Esophagus squamous epithelium (tissue), 5 donors: ENCODE measurements at regions not wholly inside any gene's neighbourhood (a gene's known extent, or its start where the extent isn't known, plus 50 kb on each side); places are given as distances from the start of the nearest gene placed in this dataset.

Experiments
- DNase-seq: peaks from one replicate; lab custom pipeline; 2025; lab: John Stamatoyannopoulos, UW
- H3K27ac ChIP-seq, 4 donors: fragments of 200-600 bp; sonication (generic); one replicate each; pipeline ENCODE4 v1.5.1; 2016 to 2019; ENCODE audit warnings: mild to moderate bottlenecking in 1 of 4
- H3K27me3 ChIP-seq, 4 donors: fragments of 200-600 bp; sonication (generic); 1 replicate in 3 of 4; 2 replicates in 1 of 4; pipeline versions ENCODE4 v1.5.1 to v1.6.0; 2017 to 2021; ENCODE audit warnings: antibody characterized with exemption in 1 of 4
- H3K36me3 ChIP-seq, 3 donors: fragments of 200-600 bp; sonication (generic); one replicate each; pipeline ENCODE4 v1.5.1; 2016 to 2019
- H3K4me1 ChIP-seq, 3 donors: fragments of 200-600 bp; sonication (generic); one replicate each; pipeline ENCODE4 v1.5.1; 2017 to 2019
- H3K4me3 ChIP-seq, 4 donors: fragments of 200-600 bp; sonication (generic); 1 replicate in 3 of 4; 2 replicates in 1 of 4; pipeline ENCODE4 v1.5.1; 2016 to 2019; ENCODE audit warnings: mild to moderate bottlenecking in 2 of 4, moderate library complexity in 1 of 4
- H3K9me3 ChIP-seq, 3 donors: fragments of 200-600 bp; sonication (generic); one replicate each; pipeline ENCODE4 v1.5.1; 2016 to 2019
- POLR2A ChIP-seq, 4 donors: fragments of 450-650 bp; IDR thresholded peaks; one replicate each; pipeline ENCODE4 v1.6.1; 2017; ENCODE audit warnings: antibody characterized with exemption in 4 of 4, mild to moderate bottlenecking in 4 of 4, moderate library complexity in 3 of 4
- WGBS, 2 donors: methylation state at CpG; one replicate each; pipeline ENCODE4 v1.1.5; 2018; 5-methylcytosine and 5-hydroxymethylcytosine counted together
- intact Hi-C: fragments of 100-400 bp; cut with DNase I; formaldehyde crosslinking; loops from one replicate; pipeline ENCODE4 v1.15.0; 2022
- TF ChIP-seq, protein P1 (sequence below), 6 experiments: fragments of 450-650 bp in 4 of 6; fragments of 200-600 bp in 2 of 6; sonication (generic) in 2 of 6; IDR thresholded peaks; one replicate each; pipeline ENCODE4 v1.5.1; 2016 to 2019; ENCODE audit warnings: antibody characterized with exemption in 6 of 6, mild to moderate bottlenecking in 4 of 6, moderate library complexity in 4 of 6
- donor health status: DM: yes; HTN: yes; CAD: no.

DNA sequence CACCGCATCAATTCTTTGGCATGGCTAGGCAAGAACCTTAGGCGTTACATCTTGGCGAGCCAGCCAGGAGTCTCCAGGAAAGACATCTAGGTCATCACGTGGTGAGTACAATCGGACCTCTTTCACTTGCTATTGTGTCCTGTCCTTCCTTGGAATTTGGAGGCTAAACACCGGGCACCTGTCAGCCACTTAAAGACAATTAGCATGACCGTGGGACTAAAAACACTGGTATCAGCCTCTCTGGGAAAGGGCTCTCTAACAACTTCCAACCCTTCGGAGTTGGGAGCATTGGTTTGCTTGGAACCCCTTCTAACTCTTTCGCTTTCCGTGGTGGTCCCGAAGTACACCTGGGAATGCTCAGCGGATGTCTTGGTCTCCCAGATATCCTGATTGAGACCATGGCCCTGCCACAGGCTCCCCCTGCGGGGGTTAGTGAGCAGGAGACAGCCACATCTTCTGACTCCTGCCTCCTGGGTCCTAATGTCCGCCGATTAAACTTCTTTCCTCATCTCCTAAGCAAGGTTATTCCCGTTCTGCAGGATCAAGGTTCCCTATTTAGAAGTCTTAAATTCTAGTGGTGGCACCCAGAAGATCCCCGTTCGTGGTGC is 971.7 kb downstream of the FSCB start:
- Histone ChIP-seq H3K4me1 (no peaks in the 10 kb centered on the region), H3K4me3 (no peak overlapping the region), H3K36me3 (no peaks in the 10 kb centered on the region), H3K27me3 (no peaks in the 10 kb centered on the region), H3K27ac (no peak overlapping the region), H3K9me3 (peaks cover 0 to 30% (median 0%) of the 10 kb centered on the region in 3 donors)
- no peak for TF ChIP-seq POLR2A (IDR thresholded peaks at IDR 0.05)
- TF ChIP-seq, protein P1, sequence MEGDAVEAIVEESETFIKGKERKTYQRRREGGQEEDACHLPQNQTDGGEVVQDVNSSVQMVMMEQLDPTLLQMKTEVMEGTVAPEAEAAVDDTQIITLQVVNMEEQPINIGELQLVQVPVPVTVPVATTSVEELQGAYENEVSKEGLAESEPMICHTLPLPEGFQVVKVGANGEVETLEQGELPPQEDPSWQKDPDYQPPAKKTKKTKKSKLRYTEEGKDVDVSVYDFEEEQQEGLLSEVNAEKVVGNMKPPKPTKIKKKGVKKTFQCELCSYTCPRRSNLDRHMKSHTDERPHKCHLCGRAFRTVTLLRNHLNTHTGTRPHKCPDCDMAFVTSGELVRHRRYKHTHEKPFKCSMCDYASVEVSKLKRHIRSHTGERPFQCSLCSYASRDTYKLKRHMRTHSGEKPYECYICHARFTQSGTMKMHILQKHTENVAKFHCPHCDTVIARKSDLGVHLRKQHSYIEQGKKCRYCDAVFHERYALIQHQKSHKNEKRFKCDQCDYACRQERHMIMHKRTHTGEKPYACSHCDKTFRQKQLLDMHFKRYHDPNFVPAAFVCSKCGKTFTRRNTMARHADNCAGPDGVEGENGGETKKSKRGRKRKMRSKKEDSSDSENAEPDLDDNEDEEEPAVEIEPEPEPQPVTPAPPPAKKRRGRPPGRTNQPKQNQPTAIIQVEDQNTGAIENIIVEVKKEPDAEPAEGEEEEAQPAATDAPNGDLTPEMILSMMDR (IDR thresholded peaks at IDR 0.05) = no peak
- intact Hi-C loops = no loop called here
- no peak for DNase-seq
- 80 to 90% methylated on average over 14 to 18 of the region's 18 CpGs for WGBS, 2 donors

DNA sequence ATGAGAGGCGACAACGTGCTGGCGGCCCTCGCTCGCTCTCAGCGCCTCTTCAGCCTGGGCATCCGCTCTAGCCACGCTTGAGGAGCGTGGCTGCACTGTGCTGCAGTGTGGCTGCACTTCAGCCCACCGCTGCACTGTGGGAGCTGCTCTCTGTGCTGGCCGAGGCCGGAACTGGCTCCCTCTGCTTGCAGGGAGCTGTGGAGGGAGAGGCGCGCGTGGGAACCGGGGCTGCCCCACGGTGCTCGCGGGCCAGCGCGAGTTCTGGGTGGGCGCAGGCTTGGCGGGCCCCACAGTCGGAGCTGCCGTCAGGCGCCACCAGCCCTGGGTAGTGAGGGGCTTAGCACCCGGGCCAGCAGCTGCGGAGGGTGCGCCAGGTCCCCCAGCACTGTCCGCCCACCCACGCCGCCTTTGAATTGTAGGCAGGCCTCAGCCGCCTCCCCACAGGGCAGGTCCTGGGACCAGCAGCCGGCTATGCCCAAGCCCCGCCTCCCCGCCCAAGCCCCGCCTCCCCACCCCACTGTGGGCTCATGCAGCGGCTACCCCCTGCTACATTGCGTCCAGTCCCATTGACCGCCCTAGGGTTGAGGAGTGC is 974.2 kb downstream of the FSCB start:
- Histone ChIP-seq H3K27ac (no peak overlapping the region), H3K36me3 (no peaks in the 10 kb centered on the region), H3K4me1 (no peaks in the 10 kb centered on the region), H3K27me3 (no peaks in the 10 kb centered on the region), H3K4me3 (no peak overlapping the region), H3K9me3 (peaks cover 0 to 30% (median 0%) of the 10 kb centered on the region in 3 donors)
- no peak for TF ChIP-seq POLR2A (IDR thresholded peaks at IDR 0.05)
- TF ChIP-seq, protein P1 (IDR thresholded peaks at IDR 0.05) = no peak
- DNase-seq = no peak
- WGBS, 2 donors = 70 to 85% methylated on average over 4 to 9 of the region's 40 CpGs
- intact Hi-C loops = no loop called here

- intact Hi-C loops = no loop called here
- Histone ChIP-seq H3K9me3 (peaks cover 0 to 9% (median 0%) of the 10 kb centered on the region in 3 donors), H3K27ac (no peak overlapping the region), H3K27me3 (no peaks in the 10 kb centered on the region), H3K36me3 (no peaks in the 10 kb centered on the region), H3K4me1 (no peaks in the 10 kb centered on the region), H3K4me3 (no peak overlapping the region)
- TF ChIP-seq, protein P1 (IDR thresholded peaks at IDR 0.05) = no peak
- TF ChIP-seq POLR2A (IDR thresholded peaks at IDR 0.05) = no peak
- no peak for DNase-seq
- 72% methylated on average over 5 of the region's 5 CpGs for WGBS, 2 donors
Measured at GRCh38 chr14:43528321-43528720, 978.8 kb downstream of the FSCB start.

DNA sequence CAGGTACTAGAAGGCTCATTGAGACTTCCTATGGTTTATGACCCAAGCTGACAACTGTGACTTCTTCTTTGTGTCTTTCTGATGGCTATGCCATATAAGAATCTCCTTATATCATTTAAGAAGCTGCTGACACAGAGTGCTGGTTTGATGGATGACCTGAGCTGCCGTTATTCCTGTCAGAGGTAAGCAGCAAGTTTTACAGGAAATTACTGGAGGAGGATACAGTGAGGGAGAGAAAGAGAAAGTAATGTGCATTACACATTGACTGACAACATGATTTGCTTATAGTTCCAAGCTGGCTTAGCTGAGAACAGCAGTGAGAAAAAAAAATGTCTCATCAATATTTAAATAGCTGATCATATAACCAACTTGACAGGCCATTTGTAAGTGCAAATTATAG is 981.4 kb downstream of the FSCB start:
- no peaks in the 10 kb centered on the region for H3K4me1 ChIP-seq
- DNase-seq = no peak
- H3K36me3 ChIP-seq = no peaks in the 10 kb centered on the region
- TF ChIP-seq POLR2A (IDR thresholded peaks at IDR 0.05) = no peak
- TF ChIP-seq, protein P1 (IDR thresholded peaks at IDR 0.05) = no peak
- no peaks in the 10 kb centered on the region for H3K27me3 ChIP-seq
- no peaks in the 10 kb centered on the region for H3K9me3 ChIP-seq
- H3K27ac ChIP-seq = no peak overlapping the region
- 0 to 11% methylated on average over 1 of the region's 1 CpG for WGBS, 2 donors
- no peak overlapping the region for H3K4me3 ChIP-seq
- intact Hi-C loops = no loop called here

GRCh38 chr14:43522901-43523300 is 984.2 kb downstream of the FSCB start:
- intact Hi-C loops = no loop called here
- Histone ChIP-seq H3K4me1 (no peaks in the 10 kb centered on the region), H3K4me3 (no peak overlapping the region), H3K36me3 (no peaks in the 10 kb centered on the region), H3K27ac (no peak overlapping the region), H3K27me3 (no peaks in the 10 kb centered on the region), H3K9me3 (no peaks in the 10 kb centered on the region)
- WGBS, 2 donors = 76 to 92% methylated on average over 4 of the region's 4 CpGs
- TF ChIP-seq, protein P1 (IDR thresholded peaks at IDR 0.05) = no peak
- TF ChIP-seq POLR2A (IDR thresholded peaks at IDR 0.05) = no peak
- DNase-seq = no peak
